Activated T-helper 2 cell treated with anti-CD3 and anti-CD28 coated beads, Interferon-gamma antibody, Interleukin-2, Interleukin-4, amounts not matched to agents 10 μg/mL and 5 μg/mL and 100 μg/mL, durations not matched to agents 14 hours and 24 hours and 36 hours (primary cell): ENCODE measurements at regions not wholly inside any gene's neighbourhood (a gene's known extent, or its start where the extent isn't known, plus 50 kb on each side); places are given as distances from the start of the nearest gene placed in this dataset.

Source experiments
- DNase-seq: peaks from one replicate; pipeline ENCODE4 v3.0.0; 2021; ENCODE audit warnings: low spot score
- H3K27ac Mint-ChIP-seq: one replicate; pipeline ENCODE4 v1.8.0; 2021; ENCODE audit warnings: mixed read lengths
- H3K27me3 Mint-ChIP-seq: one replicate; pipeline ENCODE4 v1.8.0; 2021; ENCODE audit warnings: low read depth, mixed read lengths
- H3K36me3 Mint-ChIP-seq: one replicate; pipeline ENCODE4 v1.8.0; 2021; ENCODE audit warnings: low read depth, mixed read lengths
- H3K4me1 Mint-ChIP-seq: one replicate; pipeline ENCODE4 v1.8.0; 2021; ENCODE audit warnings: low read depth, mixed read lengths
- H3K4me3 Mint-ChIP-seq: one replicate; pipeline ENCODE4 v1.8.0; 2021; ENCODE audit warnings: low read depth, mild to moderate bottlenecking, moderate library complexity, mixed read lengths
- H3K9me3 Mint-ChIP-seq: one replicate; pipeline ENCODE4 v1.8.0; 2021; ENCODE audit warnings: mixed read lengths
- intact Hi-C: fragments of 100-400 bp; cut with micrococcal nuclease; formaldehyde crosslinking; loops from one replicate; pipeline ENCODE4 v1.15.1; 2023

DNA sequence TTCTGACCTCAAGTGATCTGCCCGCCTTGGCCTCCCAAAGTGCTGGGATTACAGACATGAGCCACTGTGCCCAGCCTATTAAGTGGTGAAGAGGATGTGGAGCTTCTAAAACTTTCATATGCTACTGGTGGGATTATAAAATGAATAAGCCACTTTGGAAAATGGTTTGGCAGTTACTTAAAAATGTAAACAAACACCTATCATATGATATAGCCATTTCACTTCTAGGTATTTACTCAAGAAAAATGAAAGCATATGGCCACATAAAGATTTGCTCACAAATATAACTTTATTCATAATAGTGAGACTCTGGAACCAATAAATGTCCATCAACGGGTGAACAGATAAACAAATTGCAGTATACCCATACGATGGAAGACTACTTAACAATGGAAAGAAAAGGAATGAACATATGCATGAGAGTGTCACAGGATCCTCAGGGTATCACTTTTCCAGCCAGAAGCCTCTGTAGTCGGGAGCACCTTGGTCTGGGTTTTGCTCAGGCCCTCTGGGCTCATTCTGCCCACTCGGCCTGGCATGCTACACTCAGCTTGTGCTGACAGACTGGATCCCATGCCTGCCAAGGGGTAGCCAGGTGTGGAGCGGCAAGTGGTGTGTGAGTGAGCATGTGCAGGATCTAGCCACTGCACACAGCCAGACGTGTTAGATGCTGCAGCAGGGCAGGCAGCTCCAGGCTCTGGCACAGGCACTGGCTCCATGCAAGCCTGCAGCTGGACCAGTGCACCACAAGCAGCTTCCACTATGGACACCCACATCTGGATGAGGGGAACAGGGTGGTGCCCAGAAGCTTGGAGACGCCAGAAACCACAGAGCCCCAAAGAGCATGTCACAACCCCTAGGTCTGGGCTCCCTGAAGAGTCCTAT lies 213.2 kb upstream of the DIO3 start:
- Mint-ChIP-seq H3K27me3 (no peaks in the 10 kb centered on the region), H3K36me3 (no peaks in the 10 kb centered on the region), H3K9me3 (no peaks in the 10 kb centered on the region), H3K4me3 (no peak overlapping the region), H3K27ac (no peak overlapping the region), H3K4me1 (no peaks in the 10 kb centered on the region)
- DNase-seq = no peak
- intact Hi-C loops = no loop called here

GRCh38 chr14:101349108-101349507 lies 212.2 kb upstream of the DIO3 start:
- Mint-ChIP-seq H3K27ac (no peak overlapping the region), H3K4me3 (no peak overlapping the region)
- intact Hi-C loops = no loop called here

GRCh38 chr14:101350021-101350420 lies 211.3 kb upstream of the DIO3 start:
- no peaks in the 10 kb centered on the region for H3K27me3 Mint-ChIP-seq
- H3K4me3 Mint-ChIP-seq = no peak overlapping the region
- no peak overlapping the region for H3K27ac Mint-ChIP-seq
- intact Hi-C loops = no loop called here
- peaks cover 9% of the 10 kb centered on the region for H3K9me3 Mint-ChIP-seq
- H3K4me1 Mint-ChIP-seq = no peaks in the 10 kb centered on the region
- no peak for DNase-seq
- H3K36me3 Mint-ChIP-seq = no peaks in the 10 kb centered on the region

More at GRCh38 chr14:101349108-101349507, 212.2 kb upstream of the DIO3 start:
- peaks cover 1% of the 10 kb centered on the region for H3K9me3 Mint-ChIP-seq
- DNase-seq = no peak
- H3K4me1 Mint-ChIP-seq = no peaks in the 10 kb centered on the region
- H3K27me3 Mint-ChIP-seq = no peaks in the 10 kb centered on the region
- no peaks in the 10 kb centered on the region for H3K36me3 Mint-ChIP-seq

DNA sequence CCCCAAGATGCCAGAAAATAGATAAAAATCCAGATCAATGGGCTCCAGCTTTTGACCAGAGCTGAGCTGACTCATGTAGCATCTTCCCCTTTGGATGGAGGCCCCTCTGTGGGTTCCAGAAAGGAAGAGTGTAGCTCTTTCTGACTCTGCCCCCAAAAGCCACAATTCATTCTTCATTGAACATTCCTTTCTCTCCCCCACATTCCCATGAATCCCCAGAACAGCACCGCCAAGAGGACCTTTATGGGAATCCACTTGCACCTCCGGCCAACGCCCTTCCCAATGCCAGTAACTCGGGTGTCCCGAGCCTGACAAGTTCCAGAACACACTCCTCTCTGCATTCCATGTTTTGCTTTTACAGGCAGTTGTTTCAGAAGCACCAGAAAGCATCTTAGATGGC lies 210.6 kb upstream of the DIO3 start:
- DNase-seq = no peak
- Mint-ChIP-seq H3K27me3 (no peaks in the 10 kb centered on the region), H3K36me3 (no peaks in the 10 kb centered on the region), H3K4me1 (no peaks in the 10 kb centered on the region), H3K9me3 (peaks cover 12% of the 10 kb centered on the region), H3K4me3 (no peak overlapping the region), H3K27ac (no peak overlapping the region)
- intact Hi-C loops = no loop called here

DNA sequence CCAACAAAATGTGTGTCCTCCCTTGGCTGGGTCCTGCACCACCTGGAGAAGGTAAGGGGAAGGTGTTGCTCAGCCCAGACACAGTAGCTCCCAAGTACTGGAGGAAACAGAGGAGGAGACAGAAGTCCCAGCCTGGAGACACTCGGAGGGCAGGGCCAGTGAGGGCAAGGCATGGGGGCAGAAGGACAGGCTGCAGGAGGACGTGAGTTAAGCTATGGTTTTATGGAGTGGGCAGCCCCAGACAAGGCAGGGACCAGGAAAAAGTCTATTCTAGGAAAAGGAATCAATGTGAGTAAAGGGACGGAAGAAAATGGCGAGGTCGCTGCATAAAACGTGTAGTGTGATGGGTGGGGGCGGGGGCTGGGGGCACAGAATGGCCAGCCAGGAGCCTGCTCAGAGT lies 210.1 kb upstream of the DIO3 start:
- H3K27me3 Mint-ChIP-seq = no peaks in the 10 kb centered on the region
- no peak overlapping the region for H3K27ac Mint-ChIP-seq
- H3K4me1 Mint-ChIP-seq = no peaks in the 10 kb centered on the region
- no peak for DNase-seq
- no peak overlapping the region for H3K4me3 Mint-ChIP-seq
- intact Hi-C loops = no loop called here
- H3K36me3 Mint-ChIP-seq = no peaks in the 10 kb centered on the region
- peaks cover 12% of the 10 kb centered on the region for H3K9me3 Mint-ChIP-seq

- Mint-ChIP-seq H3K36me3 (no peaks in the 10 kb centered on the region), H3K9me3 (peaks cover 17% of the 10 kb centered on the region)
- DNase-seq = no peak
Measured at GRCh38 chr14:101351769-101352168, 209.5 kb upstream of the DIO3 start.

GRCh38 chr14:101352567-101352966 lies 208.7 kb upstream of the DIO3 start:
- no peak for DNase-seq
- no peaks in the 10 kb centered on the region for H3K36me3 Mint-ChIP-seq
- no peak overlapping the region for H3K4me3 Mint-ChIP-seq
- no peaks in the 10 kb centered on the region for H3K4me1 Mint-ChIP-seq
- H3K9me3 Mint-ChIP-seq = peaks cover 20% of the 10 kb centered on the region
- H3K27me3 Mint-ChIP-seq = no peaks in the 10 kb centered on the region
- no peak overlapping the region for H3K27ac Mint-ChIP-seq
- intact Hi-C loops = no loop called here

More at GRCh38 chr14:101351769-101352168, 209.5 kb upstream of the DIO3 start:
- intact Hi-C loops = no loop called here
- H3K27ac Mint-ChIP-seq = no peak overlapping the region
- H3K27me3 Mint-ChIP-seq = no peaks in the 10 kb centered on the region
- H3K4me3 Mint-ChIP-seq = no peak overlapping the region
- H3K4me1 Mint-ChIP-seq = no peaks in the 10 kb centered on the region

DNA sequence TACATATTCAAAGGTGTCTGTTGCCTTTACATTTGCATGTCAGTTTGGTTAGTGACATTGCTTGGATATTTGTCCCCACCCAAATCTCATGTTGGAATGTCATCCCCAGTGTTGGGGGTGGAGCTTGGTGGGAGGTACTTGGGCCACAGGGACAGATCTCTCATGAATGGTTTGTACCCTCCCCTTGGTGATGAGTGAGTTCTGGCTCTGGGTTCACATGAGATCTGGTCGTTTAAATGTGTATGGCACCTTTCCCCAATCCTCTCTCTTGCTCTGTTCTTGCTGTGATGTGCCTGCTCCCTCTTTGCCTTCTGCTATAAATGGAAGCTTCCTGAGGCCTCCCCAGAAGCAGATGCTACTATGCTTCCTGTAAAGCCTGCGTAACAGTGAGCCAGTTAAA lies 207.9 kb upstream of the DIO3 start:
- intact Hi-C loops = no loop called here
- Mint-ChIP-seq H3K36me3 (no peaks in the 10 kb centered on the region), H3K27ac (no peak overlapping the region), H3K27me3 (no peaks in the 10 kb centered on the region), H3K4me3 (no peak overlapping the region), H3K4me1 (no peaks in the 10 kb centered on the region), H3K9me3 (peaks cover 20% of the 10 kb centered on the region)
- no peak for DNase-seq

- Mint-ChIP-seq H3K4me3 (no peak overlapping the region), H3K27me3 (peaks cover 5% of the 10 kb centered on the region), H3K36me3 (no peaks in the 10 kb centered on the region), H3K4me1 (no peaks in the 10 kb centered on the region), H3K9me3 (peaks cover 20% of the 10 kb centered on the region), H3K27ac (no peak overlapping the region)
- intact Hi-C loops = no loop called here
- no peak for DNase-seq
Measured at GRCh38 chr14:101354726-101355125, 206.6 kb upstream of the DIO3 start.

DNA sequence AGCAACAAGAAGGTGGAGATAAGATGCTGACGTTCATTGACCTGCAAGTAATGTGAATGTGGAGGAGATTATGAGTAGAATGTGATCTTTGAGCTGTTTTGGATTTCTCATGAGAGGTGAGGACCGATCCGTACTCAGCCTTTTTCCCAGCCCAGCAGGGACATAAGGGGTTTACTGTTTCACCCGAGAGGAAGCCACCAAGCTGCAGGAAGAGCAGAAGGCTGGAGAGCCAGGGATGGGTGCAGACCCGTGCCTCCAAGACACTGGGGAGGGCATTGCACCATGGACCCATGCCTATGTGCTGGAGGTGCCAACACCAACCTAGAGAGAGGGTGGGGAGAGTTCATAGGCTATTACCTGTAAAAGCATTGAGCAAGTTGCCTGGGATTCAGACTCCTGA lies 206.0 kb upstream of the DIO3 start:
- Mint-ChIP-seq H3K4me3 (no peak overlapping the region), H3K27ac (no peak overlapping the region), H3K27me3 (peaks cover 5% of the 10 kb centered on the region), H3K36me3 (no peaks in the 10 kb centered on the region), H3K9me3 (peaks cover 20% of the 10 kb centered on the region), H3K4me1 (no peaks in the 10 kb centered on the region)
- DNase-seq = no peak
- intact Hi-C loops = no loop called here

DNA sequence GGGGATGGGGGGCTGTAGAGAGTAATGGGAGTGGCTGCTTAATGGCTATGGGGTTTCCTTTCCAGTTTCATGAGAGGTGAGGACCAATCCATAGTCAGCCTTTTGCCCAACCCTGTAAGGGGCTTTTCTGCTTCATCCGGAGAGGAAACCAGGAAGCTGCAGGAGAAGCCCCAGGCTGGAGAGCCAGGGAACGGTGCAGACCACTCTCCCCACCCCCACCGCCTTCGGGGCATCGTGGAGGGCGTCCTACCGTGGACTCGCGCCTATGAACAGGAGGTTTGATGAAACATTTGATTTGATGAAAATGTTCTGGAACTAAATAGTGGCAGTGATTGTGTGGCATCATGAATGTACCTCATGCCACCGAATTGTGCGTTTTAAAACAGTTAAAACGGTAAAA lies 204.3 kb upstream of the DIO3 start:
- Mint-ChIP-seq H3K4me1 (no peaks in the 10 kb centered on the region), H3K36me3 (no peaks in the 10 kb centered on the region), H3K9me3 (peaks cover 20% of the 10 kb centered on the region), H3K27ac (no peak overlapping the region), H3K4me3 (no peak overlapping the region), H3K27me3 (peaks cover 5% of the 10 kb centered on the region)
- DNase-seq = no peak
- intact Hi-C loops = no loop called here

GRCh38 chr14:101357559-101358319 lies 203.6 kb upstream of the DIO3 start:
- Mint-ChIP-seq H3K36me3 (no peaks in the 10 kb centered on the region), H3K27me3 (peaks cover 5% of the 10 kb centered on the region), H3K4me3 (no peak overlapping the region), H3K9me3 (peaks cover 20% of the 10 kb centered on the region), H3K27ac (no peak overlapping the region), H3K4me1 (no peaks in the 10 kb centered on the region)
- DNase-seq = no peak
- intact Hi-C loops = no loop called here
